ENCODE measurements at regions not wholly inside any gene's neighbourhood (a gene's known extent, or its start where the extent isn't known, plus 50 kb on each side); places are given as distances from the start of the nearest gene placed in this dataset.

- H3K9me3 Mint-ChIP-seq: peaks cover 11% of the 10 kb centered on the region
- H3K4me1 Mint-ChIP-seq: peaks cover 25% of the 10 kb centered on the region
- no peak overlapping the region for H3K27ac ChIP-seq (ENCODE audit: low read depth)
- peaks cover 8% of the 10 kb centered on the region for H3K36me3 Mint-ChIP-seq (ENCODE audit: low read depth)
- no peak overlapping the region for H3K4me3 ChIP-seq
- no peak overlapping the region; the same call in 1 of the 2 replicates for H3K27ac Mint-ChIP-seq
- no peaks in the 10 kb centered on the region for H4K20me1 ChIP-seq (replicated peaks; ENCODE audit: insufficient read depth)
- DNase-seq (ENCODE audit: low spot score) (no peak), ATAC-seq (peak; percentile 28; the same call in 2 of the 3 replicates)
- H3K27me3 ChIP-seq (ENCODE audit: insufficient read depth): no peaks in the 10 kb centered on the region
- peaks cover 4% of the 10 kb centered on the region for H3K4me1 ChIP-seq (ENCODE audit: insufficient read depth)
- 0 out of 2 replicates have a peak overlapping the region, but pooled peaks have one; percentile 32 for H2AFZ ChIP-seq
- peaks cover 24% of the 10 kb centered on the region for H3K27me3 Mint-ChIP-seq (ENCODE audit: insufficient read depth, low read depth, poor library complexity)
- H3K36me3 ChIP-seq (ENCODE audit: insufficient read depth): no peaks in the 10 kb centered on the region
- peak overlapping the region; percentile 10; the same call in 1 of the 2 replicates for H3K4me2 ChIP-seq
- no peak overlapping the region for H3K4me3 Mint-ChIP-seq
- H3K9me2 ChIP-seq (ENCODE audit: insufficient read depth): no peaks in the 10 kb centered on the region
- no peaks in the 10 kb centered on the region for H3K79me2 ChIP-seq (replicated peaks; ENCODE audit: insufficient read depth)
- TF ChIP-seq ZNF114 (CRISPR knock-in tag; IDR thresholded peaks at IDR 0.05): no peak
- no peak for TF ChIP-seq ZNF462 (CRISPR knock-in tag; IDR thresholded peaks at IDR 0.05)
- no peak for TF ChIP-seq CREB1 (CRISPR knock-in tag; IDR thresholded peaks at IDR 0.05; ENCODE audit: low read depth)
- TF ChIP-seq POLR2AphosphoS5 (IDR thresholded peaks at IDR 0.05; ENCODE audit: low read depth): no peak
- TF ChIP-seq STAT1 (IDR thresholded peaks at IDR 0.05; ENCODE audit: unreplicated experiment): no peak
- no peak for TF ChIP-seq ZNF331 (CRISPR knock-in tag; IDR thresholded peaks at IDR 0.05; ENCODE audit: low read depth)
- TF ChIP-seq EZH2 (IDR thresholded peaks at IDR 0.05; ENCODE audit: low read depth, unreplicated experiment): no peak
- no peak for TF ChIP-seq ETS1 (IDR thresholded peaks at IDR 0.05)
- TF ChIP-seq REST (IDR thresholded peaks at IDR 0.05; ENCODE audit: unreplicated experiment): no peak
- no peak for TF ChIP-seq NANOG (IDR thresholded peaks at IDR 0.05; ENCODE audit: borderline replicate concordance)
- TF ChIP-seq JUNB (IDR thresholded peaks at IDR 0.05; ENCODE audit: unreplicated experiment): no peak
- no peak for TF ChIP-seq EZH2phosphoT487 (IDR thresholded peaks at IDR 0.05; ENCODE audit: unreplicated experiment)
- no peak for TF ChIP-seq CTCF (conservative IDR thresholded peaks at IDR 0.05; ENCODE audit: low read depth in 2 of 2)
- H3F3A ChIP-seq (replicated peaks; ENCODE audit: low read depth): no peaks in the 10 kb centered on the region
These were observed 81.3 kb downstream of the GADD45G start for GRCh38 chr9:89686126-89686525.

All from GM23338 (cell line).